ENCODE measurements at regions not wholly inside any gene's neighbourhood (a gene's known extent, or its start where the extent isn't known, plus 50 kb on each side); places are given as distances from the start of the nearest gene placed in this dataset.
"Not testable (repeated sequence)": the region's sequence is repeated elsewhere in the genome, so short reads cannot be mapped to it uniquely, and the experiment has no call there.

- no peak for DNase-seq
Measured at GRCh38 chr21:35737449-35737848, 322.9 kb downstream of the SETD4 start.

- no peak for DNase-seq
Measured at GRCh38 chr21:35732788-35733187, 327.5 kb downstream of the SETD4 start.

- DNase-seq = no peak
Measured at GRCh38 chr21:35730325-35730724, 330.0 kb downstream of the SETD4 start.

GRCh38 chr21:35727830-35728229 is 332.5 kb downstream of the SETD4 start:
- DNase-seq = no peak

- no peak for DNase-seq
Measured at GRCh38 chr21:35724156-35724555, 336.2 kb downstream of the SETD4 start.

- DNase-seq = no peak
Measured at GRCh38 chr21:35721701-35722100, 338.6 kb downstream of the SETD4 start.

GRCh38 chr21:35720208-35720731 is 340.1 kb downstream of the SETD4 start:
- DNase-seq = no peak

- DNase-seq = no peak
Measured at GRCh38 chr21:35719080-35719479, 341.2 kb downstream of the SETD4 start.

GRCh38 chr21:35716876-35717565 is 343.3 kb downstream of the SETD4 start:
- DNase-seq = no peak

- DNase-seq = no peak
Measured at GRCh38 chr21:35713914-35714313, 346.4 kb downstream of the SETD4 start.

GRCh38 chr21:35711661-35712060 is 348.7 kb downstream of the SETD4 start:
- DNase-seq = no peak

GRCh38 chr21:35711213-35711612 is 349.1 kb downstream of the SETD4 start:
- no peak for DNase-seq

- not testable (repeated sequence) for DNase-seq
Measured at GRCh38 chr21:35709990-35710389, 350.3 kb downstream of the SETD4 start.

- DNase-seq = no peak
Measured at GRCh38 chr21:35705888-35706287, 354.4 kb downstream of the SETD4 start.

GRCh38 chr21:35705237-35705887 is 355.0 kb downstream of the SETD4 start:
- DNase-seq = no peak

GRCh38 chr21:35703704-35704103 is 356.6 kb downstream of the SETD4 start:
- DNase-seq = no peak

- no peak for DNase-seq
Measured at GRCh38 chr21:35699361-35699760, 361.0 kb downstream of the SETD4 start.

GRCh38 chr21:35697321-35697808 is 363.0 kb downstream of the SETD4 start:
- no peak for DNase-seq

GRCh38 chr21:35696644-35697043 is 363.7 kb downstream of the SETD4 start:
- DNase-seq = no peak

GRCh38 chr21:35692311-35692710 is 368.0 kb downstream of the SETD4 start:
- DNase-seq = no peak

- no peak for DNase-seq
Measured at GRCh38 chr21:35690436-35690835, 369.9 kb downstream of the SETD4 start.

- DNase-seq = no peak
Measured at GRCh38 chr21:35686156-35686555, 374.2 kb downstream of the SETD4 start.

- no peak for DNase-seq
Measured at GRCh38 chr21:35683664-35684304, 376.5 kb downstream of the SETD4 start.

Data from DMS 273 treated with DMSO at 0.1 percent for 48 hours (cell line).